Mesendoderm (in vitro differentiated cells): ENCODE measurements at regions not wholly inside any gene's neighbourhood (a gene's known extent, or its start where the extent isn't known, plus 50 kb on each side); places are given as distances from the start of the nearest gene placed in this dataset.
A peak's percentile ranks its signal among the peaks of the same experiment; 100 is the strongest.
"Not testable (repeated sequence)": the region's sequence is repeated elsewhere in the genome, so short reads cannot be mapped to it uniquely, and the experiment has no call there.

ENCODE experiments used
- DNase-seq: peaks from one replicate; pipeline ENCODE4 v3.0.0; 2013
- H2AK5ac ChIP-seq: 2 replicates; pipeline ENCODE4 v1.6.1; 2013; ENCODE audit warnings: low read length, inconsistent platforms
- H2BK120ac ChIP-seq: 2 replicates; pipeline ENCODE4 v1.6.1; 2013; ENCODE audit warnings: low read depth, mild to moderate bottlenecking, low read length, moderate library complexity, mixed read lengths
- H2BK15ac ChIP-seq: replicated peaks from 2 replicates; pipeline ENCODE4 v1.6.1; 2013; ENCODE audit warnings: low read depth, mild to moderate bottlenecking, moderate library complexity
- H2BK5ac ChIP-seq: 2 replicates; pipeline ENCODE4 v1.6.1; 2013; ENCODE audit warnings: low read length, inconsistent platforms
- H3K18ac ChIP-seq: 2 replicates; pipeline ENCODE4 v1.6.1; 2013; ENCODE audit warnings: mild to moderate bottlenecking, low read length, mixed read lengths
- H3K23ac ChIP-seq: one replicate; pipeline ENCODE4 v1.6.1; 2013; ENCODE audit warnings: low read length
- H3K27ac ChIP-seq: 2 replicates; pipeline ENCODE4 v1.5.1; 2013; ENCODE audit warnings: low read depth, mild to moderate bottlenecking, inconsistent platforms, low read length, moderate library complexity
- H3K27me3 ChIP-seq: 2 replicates; pipeline ENCODE4 v1.6.1; 2013; ENCODE audit warnings: low read length, control low read depth, mild to moderate bottlenecking, inconsistent platforms; ENCODE audit not compliant: insufficient read depth, poor library complexity
- H3K36me3 ChIP-seq: 2 replicates; pipeline ENCODE4 v1.6.1; 2013; ENCODE audit warnings: low read length, inconsistent platforms; ENCODE audit not compliant: control insufficient read depth, insufficient read depth
- H3K4ac ChIP-seq: one replicate; pipeline ENCODE4 v1.6.1; 2013; ENCODE audit warnings: low read depth, mild to moderate bottlenecking, low read length, moderate library complexity
- H3K4me1 ChIP-seq: 2 replicates; pipeline ENCODE4 v1.6.1; 2013; ENCODE audit warnings: low read depth, low read length, inconsistent platforms; ENCODE audit not compliant: control insufficient read depth
- H3K4me2 ChIP-seq: 2 replicates; pipeline ENCODE4 v1.6.1; 2013; ENCODE audit warnings: low read length
- H3K4me3 ChIP-seq: 2 replicates; pipeline ENCODE4 v1.5.1; 2013; ENCODE audit warnings: mild to moderate bottlenecking, low read length
- H3K56ac ChIP-seq: one replicate; pipeline ENCODE4 v1.6.1; 2013; ENCODE audit warnings: low read length
- H3K79me1 ChIP-seq: 2 replicates; pipeline ENCODE4 v1.6.1; 2013; ENCODE audit warnings: low read length, inconsistent platforms
- H3K79me2 ChIP-seq: 2 replicates; pipeline ENCODE4 v1.6.1; 2013; ENCODE audit warnings: mild to moderate bottlenecking, low read length; ENCODE audit not compliant: control insufficient read depth, insufficient read depth
- H3K9ac ChIP-seq: 2 replicates; pipeline ENCODE4 v1.6.1; 2013; ENCODE audit warnings: low read length, inconsistent platforms
- H4K5ac ChIP-seq: one replicate; pipeline ENCODE4 v1.6.1; 2013; ENCODE audit warnings: low read length
- H4K8ac ChIP-seq: one replicate; pipeline ENCODE4 v1.6.1; 2013; ENCODE audit warnings: low read depth, mild to moderate bottlenecking, control low read depth, low read length, moderate library complexity
- WGBS: extraction: QIAGEN DNeasy Blood & Tissue Kit; methylation state at CpG from one replicate; pipeline ENCODE4 v1.1.7; 2013; ENCODE audit warnings: low lambda C conversion rate, missing lambda C conversion rate; ENCODE audit not compliant: insufficient coverage; ENCODE audit errors: extremely low coverage; 5-methylcytosine and 5-hydroxymethylcytosine counted together

GRCh38 chr7:119640326-119640725 lies 632.6 kb upstream of the KCND2 start:
- WGBS: no CpG with 5 or more reads among the region's 4 CpGs
- no peak overlapping the region for H3K23ac ChIP-seq

GRCh38 chr7:119640861-119641260 lies 632.1 kb upstream of the KCND2 start:
- Histone ChIP-seq H4K8ac (no peak overlapping the region), H3K36me3 (no peaks in the 10 kb centered on the region), H3K9ac (no peak overlapping the region), H3K79me2 (no peaks in the 10 kb centered on the region), H3K27me3 (no peaks in the 10 kb centered on the region), H4K5ac (no peak overlapping the region), H3K4me2 (no peak overlapping the region), H3K56ac (no peak overlapping the region), H3K4me1 (no peaks in the 10 kb centered on the region), H3K23ac (no peak overlapping the region), H3K27ac (no peak overlapping the region), H2BK15ac (no peak overlapping the region), H3K4me3 (no peak overlapping the region), H3K18ac (no peak overlapping the region), H2AK5ac (no peak overlapping the region), H3K79me1 (no peaks in the 10 kb centered on the region), H2BK5ac (no peak overlapping the region), H2BK120ac (no peak overlapping the region), H3K4ac (no peak overlapping the region)
- peak; percentile 68 for DNase-seq
- no CpG with 5 or more reads among the region's 4 CpGs for WGBS

More at GRCh38 chr7:119640326-119640725, 632.6 kb upstream of the KCND2 start:
- no peak overlapping the region for H2BK5ac ChIP-seq
- no peak overlapping the region for H3K27ac ChIP-seq
- H3K4me3 ChIP-seq: no peak overlapping the region
- H2AK5ac ChIP-seq: no peak overlapping the region
- no peak overlapping the region for H3K18ac ChIP-seq
- DNase-seq: peak; percentile 32
- no peak overlapping the region for H3K9ac ChIP-seq
- H2BK15ac ChIP-seq: no peak overlapping the region
- no peak overlapping the region for H4K8ac ChIP-seq
- no peaks in the 10 kb centered on the region for H3K36me3 ChIP-seq
- no peak overlapping the region for H3K56ac ChIP-seq
- H3K4ac ChIP-seq: no peak overlapping the region
- no peaks in the 10 kb centered on the region for H3K4me1 ChIP-seq
- no peak overlapping the region for H2BK120ac ChIP-seq
- no peaks in the 10 kb centered on the region for H3K27me3 ChIP-seq
- H3K79me2 ChIP-seq: no peaks in the 10 kb centered on the region
- no peak overlapping the region for H3K4me2 ChIP-seq
- no peak overlapping the region for H4K5ac ChIP-seq
- H3K79me1 ChIP-seq: no peaks in the 10 kb centered on the region

GRCh38 chr7:119643558-119643957 lies 629.4 kb upstream of the KCND2 start:
- H2BK15ac ChIP-seq: no peak overlapping the region
- H4K8ac ChIP-seq: no peak overlapping the region
- H3K23ac ChIP-seq: no peak overlapping the region
- no peak overlapping the region for H4K5ac ChIP-seq
- no peak overlapping the region for H3K56ac ChIP-seq
- H3K18ac ChIP-seq: no peak overlapping the region
- no CpG with 5 or more reads among the region's 6 CpGs for WGBS
- H3K4me3 ChIP-seq: no peak overlapping the region
- no peak overlapping the region for H2AK5ac ChIP-seq
- H3K4me1 ChIP-seq: no peaks in the 10 kb centered on the region
- H3K36me3 ChIP-seq: no peaks in the 10 kb centered on the region
- H2BK120ac ChIP-seq: no peak overlapping the region
- H3K27me3 ChIP-seq: no peaks in the 10 kb centered on the region
- no peak overlapping the region for H3K4ac ChIP-seq
- no peak for DNase-seq
- no peaks in the 10 kb centered on the region for H3K79me2 ChIP-seq
- no peaks in the 10 kb centered on the region for H3K79me1 ChIP-seq
- H2BK5ac ChIP-seq: no peak overlapping the region
- no peak overlapping the region for H3K27ac ChIP-seq
- H3K9ac ChIP-seq: no peak overlapping the region
- no peak overlapping the region for H3K4me2 ChIP-seq

- H3K27ac ChIP-seq: no peak overlapping the region
- H3K56ac ChIP-seq: no peak overlapping the region
- no peaks in the 10 kb centered on the region for H3K36me3 ChIP-seq
- no peak overlapping the region for H3K9ac ChIP-seq
- H3K23ac ChIP-seq: no peak overlapping the region
- no peak overlapping the region for H2AK5ac ChIP-seq
- no peak for DNase-seq
- H3K4me1 ChIP-seq: no peaks in the 10 kb centered on the region
- no peak overlapping the region for H2BK120ac ChIP-seq
- H2BK5ac ChIP-seq: no peak overlapping the region
- no peaks in the 10 kb centered on the region for H3K79me1 ChIP-seq
- H4K5ac ChIP-seq: no peak overlapping the region
- no peaks in the 10 kb centered on the region for H3K27me3 ChIP-seq
- H2BK15ac ChIP-seq: no peak overlapping the region
- H4K8ac ChIP-seq: no peak overlapping the region
- no peak overlapping the region for H3K4ac ChIP-seq
- WGBS: no CpG with 5 or more reads among the region's 1 CpG
- no peaks in the 10 kb centered on the region for H3K79me2 ChIP-seq
- no peak overlapping the region for H3K4me3 ChIP-seq
- no peak overlapping the region for H3K4me2 ChIP-seq
- H3K18ac ChIP-seq: no peak overlapping the region
Observed at GRCh38 chr7:119647286-119647685, 625.7 kb upstream of the KCND2 start.

- not testable (repeated sequence) for H3K79me1 ChIP-seq, H3K4me1 ChIP-seq, H3K4ac ChIP-seq, H2BK5ac ChIP-seq, DNase-seq, H3K79me2 ChIP-seq, H3K27me3 ChIP-seq, H2BK120ac ChIP-seq, H4K5ac ChIP-seq, H4K8ac ChIP-seq, H3K36me3 ChIP-seq, H3K4me2 ChIP-seq, H3K56ac ChIP-seq, H3K18ac ChIP-seq, H3K9ac ChIP-seq, H3K27ac ChIP-seq, H3K23ac ChIP-seq, H2AK5ac ChIP-seq, H2BK15ac ChIP-seq, H3K4me3 ChIP-seq
- whole genome bisulfite sequencing: no CpG with 5 or more reads among the region's 3 CpGs
Observed at GRCh38 chr7:119648752-119649151, 624.2 kb upstream of the KCND2 start.

GRCh38 chr7:119660080-119660479 lies 612.9 kb upstream of the KCND2 start:
- no peaks in the 10 kb centered on the region for H3K79me1 ChIP-seq
- H3K4me3 ChIP-seq: no peak overlapping the region
- no peak overlapping the region for H2BK15ac ChIP-seq
- no peak overlapping the region for H3K27ac ChIP-seq
- H4K8ac ChIP-seq: no peak overlapping the region
- H3K56ac ChIP-seq: no peak overlapping the region
- no peak overlapping the region for H3K4me2 ChIP-seq
- no peak overlapping the region for H2AK5ac ChIP-seq
- H3K9ac ChIP-seq: no peak overlapping the region
- H2BK120ac ChIP-seq: no peak overlapping the region
- WGBS: no CpG with 5 or more reads among the region's 2 CpGs
- H3K18ac ChIP-seq: no peak overlapping the region
- no peak overlapping the region for H3K23ac ChIP-seq
- H2BK5ac ChIP-seq: no peak overlapping the region
- no peaks in the 10 kb centered on the region for H3K4me1 ChIP-seq
- no peaks in the 10 kb centered on the region for H3K36me3 ChIP-seq
- H3K4ac ChIP-seq: no peak overlapping the region
- H4K5ac ChIP-seq: no peak overlapping the region
- H3K27me3 ChIP-seq: no peaks in the 10 kb centered on the region
- DNase-seq: no peak
- no peaks in the 10 kb centered on the region for H3K79me2 ChIP-seq
